ENCODE measurements at regions not wholly inside any gene's neighbourhood (a gene's known extent, or its start where the extent isn't known, plus 50 kb on each side); places are given as distances from the start of the nearest gene placed in this dataset.

DNA sequence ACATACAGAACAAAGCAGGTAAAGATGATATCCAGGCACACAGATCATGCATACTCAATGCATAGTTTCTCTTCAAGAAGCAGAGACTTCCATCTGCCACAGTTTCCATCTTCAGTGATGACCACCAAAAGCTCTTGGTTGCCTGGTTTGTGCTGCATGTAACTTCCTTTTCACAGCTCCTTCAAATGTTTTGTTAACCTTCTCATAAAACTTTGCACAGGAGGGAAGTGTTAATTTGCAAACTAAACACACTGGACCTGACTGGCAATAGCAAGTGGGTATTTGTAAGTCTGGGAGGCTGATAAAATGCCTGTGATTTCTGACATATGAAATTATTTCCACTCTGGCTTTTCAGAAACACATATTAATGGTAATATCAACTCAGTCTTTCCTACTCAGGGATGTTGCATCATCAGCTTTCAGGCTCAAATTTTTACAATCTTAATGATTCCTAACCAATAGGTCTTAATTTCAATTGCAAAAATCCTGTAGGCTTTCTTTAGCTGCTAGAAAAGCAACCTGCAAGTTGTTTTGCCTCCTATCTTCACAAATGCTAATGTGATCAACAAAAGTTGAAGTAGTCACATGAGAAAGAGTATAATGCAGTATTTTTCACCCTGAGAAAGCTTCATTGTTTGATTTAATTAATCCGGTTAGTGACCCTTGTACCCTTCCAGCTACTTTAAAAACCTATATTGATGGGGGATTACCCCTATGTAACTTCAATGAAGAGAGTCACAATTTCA lies 575.6 kb downstream of the DIAPH3 start:
- TF ChIP-seq, protein P1, sequence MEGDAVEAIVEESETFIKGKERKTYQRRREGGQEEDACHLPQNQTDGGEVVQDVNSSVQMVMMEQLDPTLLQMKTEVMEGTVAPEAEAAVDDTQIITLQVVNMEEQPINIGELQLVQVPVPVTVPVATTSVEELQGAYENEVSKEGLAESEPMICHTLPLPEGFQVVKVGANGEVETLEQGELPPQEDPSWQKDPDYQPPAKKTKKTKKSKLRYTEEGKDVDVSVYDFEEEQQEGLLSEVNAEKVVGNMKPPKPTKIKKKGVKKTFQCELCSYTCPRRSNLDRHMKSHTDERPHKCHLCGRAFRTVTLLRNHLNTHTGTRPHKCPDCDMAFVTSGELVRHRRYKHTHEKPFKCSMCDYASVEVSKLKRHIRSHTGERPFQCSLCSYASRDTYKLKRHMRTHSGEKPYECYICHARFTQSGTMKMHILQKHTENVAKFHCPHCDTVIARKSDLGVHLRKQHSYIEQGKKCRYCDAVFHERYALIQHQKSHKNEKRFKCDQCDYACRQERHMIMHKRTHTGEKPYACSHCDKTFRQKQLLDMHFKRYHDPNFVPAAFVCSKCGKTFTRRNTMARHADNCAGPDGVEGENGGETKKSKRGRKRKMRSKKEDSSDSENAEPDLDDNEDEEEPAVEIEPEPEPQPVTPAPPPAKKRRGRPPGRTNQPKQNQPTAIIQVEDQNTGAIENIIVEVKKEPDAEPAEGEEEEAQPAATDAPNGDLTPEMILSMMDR (conservative IDR thresholded peaks at IDR 0.05; ENCODE audit: low read length): no peak
- TF ChIP-seq EZH2phosphoT487 (IDR thresholded peaks at IDR 0.05; ENCODE audit: borderline replicate concordance): no peak
